GM18508 (cell line): ENCODE measurements at regions not wholly inside any gene's neighbourhood (a gene's known extent, or its start where the extent isn't known, plus 50 kb on each side); places are given as distances from the start of the nearest gene placed in this dataset.
"Not testable (repeated sequence)": the region's sequence is repeated elsewhere in the genome, so short reads cannot be mapped to it uniquely, and the experiment has no call there.

ENCODE experiments used
- ATAC-seq: cut with Tn5 transposase; IDR thresholded peaks from one replicate; pipeline ENCODE4 v1.9.1; 2021; ENCODE audit warnings: moderate number of reproducible peaks; ENCODE audit not compliant: insufficient read depth, unreplicated experiment

- no peak for ATAC-seq
Measured at GRCh38 chr18:39184176-39184575, 1618.6 kb upstream of the CELF4 start.

GRCh38 chr18:39178166-39178565, 1612.6 kb upstream of the CELF4 start:
- ATAC-seq: no peak

GRCh38 chr18:39172695-39173421, 1607.3 kb upstream of the CELF4 start:
- ATAC-seq: no peak

GRCh38 chr18:39168723-39169122, 1603.1 kb upstream of the CELF4 start:
- ATAC-seq: no peak

- ATAC-seq: no peak
Measured at GRCh38 chr18:39167990-39168389, 1602.4 kb upstream of the CELF4 start.

GRCh38 chr18:39166776-39167175, 1601.2 kb upstream of the CELF4 start:
- ATAC-seq: no peak

GRCh38 chr18:39162013-39162827, 1596.6 kb upstream of the CELF4 start:
- ATAC-seq: no peak

GRCh38 chr18:39149211-39149806, 1583.7 kb upstream of the CELF4 start:
- no peak for ATAC-seq

- no peak for ATAC-seq
Measured at GRCh38 chr18:39134255-39134654, 1568.7 kb upstream of the CELF4 start.

GRCh38 chr18:39127538-39127937, 1561.9 kb upstream of the CELF4 start:
- ATAC-seq: not testable (repeated sequence)

- no peak for ATAC-seq
Measured at GRCh38 chr18:39113790-39114189, 1548.2 kb upstream of the CELF4 start.

GRCh38 chr18:39105104-39105503, 1539.5 kb upstream of the CELF4 start:
- no peak for ATAC-seq

GRCh38 chr18:39072970-39073369, 1507.4 kb upstream of the CELF4 start:
- ATAC-seq: no peak

- no peak for ATAC-seq
Measured at GRCh38 chr18:39062426-39062825, 1496.8 kb upstream of the CELF4 start.

- ATAC-seq: no peak
Measured at GRCh38 chr18:39058386-39059000, 1492.9 kb upstream of the CELF4 start.

GRCh38 chr18:39057423-39058064, 1491.9 kb upstream of the CELF4 start:
- no peak for ATAC-seq

- ATAC-seq: no peak
Measured at GRCh38 chr18:39053571-39053970, 1488.0 kb upstream of the CELF4 start.

GRCh38 chr18:39051013-39051412, 1485.4 kb upstream of the CELF4 start:
- ATAC-seq: no peak

GRCh38 chr18:39039813-39040212, 1474.2 kb upstream of the CELF4 start:
- no peak for ATAC-seq

GRCh38 chr18:39037925-39038324, 1472.3 kb upstream of the CELF4 start:
- ATAC-seq: no peak
